ENCODE measurements at regions not wholly inside any gene's neighbourhood (a gene's known extent, or its start where the extent isn't known, plus 50 kb on each side); places are given as distances from the start of the nearest gene placed in this dataset.

DNA sequence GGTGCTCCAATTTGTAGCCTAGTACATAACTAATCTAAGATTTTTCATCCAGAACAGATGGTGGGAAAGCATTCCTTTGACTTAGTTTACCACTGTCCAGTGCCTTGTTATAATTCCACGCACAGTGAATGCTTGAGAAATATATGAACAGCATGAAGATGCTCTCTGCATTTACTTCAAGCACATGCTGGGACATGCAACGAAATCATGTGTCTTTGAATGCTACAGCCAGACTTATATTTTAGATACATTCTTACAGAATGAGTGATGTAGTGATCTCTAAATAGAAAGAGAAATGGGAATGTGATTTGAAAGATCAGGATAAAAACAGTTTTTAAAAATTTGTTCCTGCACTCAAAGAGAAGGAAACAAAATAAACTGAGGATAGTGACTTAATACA, 398.3 kb downstream of the FBXO15 start:
- H3K27me3 Mint-ChIP-seq (ENCODE audit: unreplicated experiment), result peaks cover 2% of the 10 kb centered on the region

DNA sequence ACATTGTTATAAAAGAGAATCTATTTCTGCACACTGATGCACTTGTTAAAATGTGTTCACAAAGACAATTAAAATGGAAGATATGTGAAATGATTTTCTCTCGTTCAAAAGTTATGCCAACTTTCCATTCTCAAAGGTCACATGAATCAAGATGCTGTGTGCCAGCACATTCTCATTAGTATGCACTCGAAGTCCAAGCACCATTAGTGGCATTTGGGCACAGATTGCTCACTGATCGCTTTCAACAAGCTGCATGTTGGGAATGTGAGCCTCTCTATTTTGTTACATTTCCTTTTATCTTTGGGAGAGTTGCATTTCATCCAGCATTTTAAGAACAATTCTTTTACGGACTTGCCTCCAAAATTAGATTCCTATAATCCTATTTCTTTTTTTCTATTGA, 398.9 kb downstream of the FBXO15 start:
- Mint-ChIP-seq H3K27ac (ENCODE audit: unreplicated experiment) (no peak overlapping the region), H3K27me3 (ENCODE audit: unreplicated experiment) (peaks cover 2% of the 10 kb centered on the region), H3K36me3 (ENCODE audit: unreplicated experiment) (no peaks in the 10 kb centered on the region), H3K9me3 (ENCODE audit: unreplicated experiment) (no peaks in the 10 kb centered on the region), H3K4me3 (ENCODE audit: unreplicated experiment) (no peak overlapping the region), H3K4me1 (ENCODE audit: low read depth, unreplicated experiment) (peaks cover 10% of the 10 kb centered on the region)
- no peak for DNase-seq
- TF ChIP-seq, protein P1, sequence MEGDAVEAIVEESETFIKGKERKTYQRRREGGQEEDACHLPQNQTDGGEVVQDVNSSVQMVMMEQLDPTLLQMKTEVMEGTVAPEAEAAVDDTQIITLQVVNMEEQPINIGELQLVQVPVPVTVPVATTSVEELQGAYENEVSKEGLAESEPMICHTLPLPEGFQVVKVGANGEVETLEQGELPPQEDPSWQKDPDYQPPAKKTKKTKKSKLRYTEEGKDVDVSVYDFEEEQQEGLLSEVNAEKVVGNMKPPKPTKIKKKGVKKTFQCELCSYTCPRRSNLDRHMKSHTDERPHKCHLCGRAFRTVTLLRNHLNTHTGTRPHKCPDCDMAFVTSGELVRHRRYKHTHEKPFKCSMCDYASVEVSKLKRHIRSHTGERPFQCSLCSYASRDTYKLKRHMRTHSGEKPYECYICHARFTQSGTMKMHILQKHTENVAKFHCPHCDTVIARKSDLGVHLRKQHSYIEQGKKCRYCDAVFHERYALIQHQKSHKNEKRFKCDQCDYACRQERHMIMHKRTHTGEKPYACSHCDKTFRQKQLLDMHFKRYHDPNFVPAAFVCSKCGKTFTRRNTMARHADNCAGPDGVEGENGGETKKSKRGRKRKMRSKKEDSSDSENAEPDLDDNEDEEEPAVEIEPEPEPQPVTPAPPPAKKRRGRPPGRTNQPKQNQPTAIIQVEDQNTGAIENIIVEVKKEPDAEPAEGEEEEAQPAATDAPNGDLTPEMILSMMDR (IDR thresholded peaks at IDR 0.05; ENCODE audit: partially characterized antibody, unreplicated experiment), result no peak

More for the DNA sequence above, 398.3 kb downstream of the FBXO15 start:
- Mint-ChIP-seq H3K9me3 (ENCODE audit: unreplicated experiment) (no peaks in the 10 kb centered on the region), H3K4me1 (ENCODE audit: low read depth, unreplicated experiment) (peaks cover 5% of the 10 kb centered on the region), H3K27ac (ENCODE audit: unreplicated experiment) (no peak overlapping the region), H3K4me3 (ENCODE audit: unreplicated experiment) (no peak overlapping the region), H3K36me3 (ENCODE audit: unreplicated experiment) (no peaks in the 10 kb centered on the region)
- DNase-seq, result no peak
- TF ChIP-seq, protein P1 (IDR thresholded peaks at IDR 0.05; ENCODE audit: partially characterized antibody, unreplicated experiment), result no peak

DNA sequence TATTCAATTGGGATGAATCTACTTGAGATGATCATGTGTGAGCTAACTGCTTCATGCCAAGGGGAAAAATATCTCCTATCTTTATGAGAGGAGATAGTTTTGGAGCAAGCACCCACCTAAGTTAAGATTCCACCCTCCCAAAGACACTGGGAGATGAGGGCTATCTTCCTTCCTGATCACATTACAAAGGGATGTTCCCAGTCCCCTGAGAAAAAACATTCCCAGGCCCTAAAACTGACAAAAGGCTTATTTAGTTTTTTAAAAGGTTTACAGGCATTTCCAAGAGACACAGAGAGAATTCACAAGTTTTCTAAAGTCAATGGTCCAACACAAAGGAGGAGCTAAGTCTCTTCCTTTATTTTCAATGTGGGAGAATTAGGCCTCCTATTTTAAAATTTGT, 401.5 kb downstream of the FBXO15 start:
- H3K36me3 Mint-ChIP-seq (ENCODE audit: unreplicated experiment), result no peaks in the 10 kb centered on the region
- no peak overlapping the region for H3K4me3 Mint-ChIP-seq (ENCODE audit: unreplicated experiment)
- H3K27ac Mint-ChIP-seq (ENCODE audit: unreplicated experiment), result no peak overlapping the region
- H3K9me3 Mint-ChIP-seq (ENCODE audit: unreplicated experiment), result peaks cover 2% of the 10 kb centered on the region
- H3K4me1 Mint-ChIP-seq (ENCODE audit: low read depth, unreplicated experiment), result peaks cover 19% of the 10 kb centered on the region
- TF ChIP-seq, protein P1 (IDR thresholded peaks at IDR 0.05; ENCODE audit: partially characterized antibody, unreplicated experiment), result no peak
- DNase-seq, result no peak
- peaks cover 2% of the 10 kb centered on the region for H3K27me3 Mint-ChIP-seq (ENCODE audit: unreplicated experiment)

DNA sequence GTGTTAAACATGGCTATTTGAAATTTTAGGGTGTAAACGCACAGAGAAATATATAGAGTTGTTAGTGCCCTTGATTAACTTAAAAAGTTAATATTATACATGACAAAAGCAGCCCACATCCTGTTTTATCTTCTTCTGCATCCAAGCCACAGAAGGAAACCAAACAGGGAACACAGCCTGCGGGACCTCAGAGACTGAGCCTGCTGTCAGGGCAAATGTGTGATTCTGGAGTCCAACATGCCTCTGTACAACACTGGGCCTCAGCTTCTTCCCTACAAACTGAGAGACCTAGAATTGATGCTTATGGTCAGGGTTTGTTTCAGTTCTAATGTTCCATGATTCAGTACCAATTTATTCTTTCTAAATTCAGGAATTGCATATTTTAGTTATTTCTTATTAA, 404.7 kb downstream of the FBXO15 start:
- H3K27ac Mint-ChIP-seq (ENCODE audit: unreplicated experiment), result no peak overlapping the region
- no peaks in the 10 kb centered on the region for H3K36me3 Mint-ChIP-seq (ENCODE audit: unreplicated experiment)
- peak; percentile 24 for DNase-seq
- H3K4me1 Mint-ChIP-seq (ENCODE audit: low read depth, unreplicated experiment), result peaks cover 19% of the 10 kb centered on the region
- H3K4me3 Mint-ChIP-seq (ENCODE audit: unreplicated experiment), result no peak overlapping the region
- H3K9me3 Mint-ChIP-seq (ENCODE audit: unreplicated experiment), result peaks cover 2% of the 10 kb centered on the region
- H3K27me3 Mint-ChIP-seq (ENCODE audit: unreplicated experiment), result no peaks in the 10 kb centered on the region
- TF ChIP-seq, protein P1 (IDR thresholded peaks at IDR 0.05; ENCODE audit: partially characterized antibody, unreplicated experiment), result no peak

DNA sequence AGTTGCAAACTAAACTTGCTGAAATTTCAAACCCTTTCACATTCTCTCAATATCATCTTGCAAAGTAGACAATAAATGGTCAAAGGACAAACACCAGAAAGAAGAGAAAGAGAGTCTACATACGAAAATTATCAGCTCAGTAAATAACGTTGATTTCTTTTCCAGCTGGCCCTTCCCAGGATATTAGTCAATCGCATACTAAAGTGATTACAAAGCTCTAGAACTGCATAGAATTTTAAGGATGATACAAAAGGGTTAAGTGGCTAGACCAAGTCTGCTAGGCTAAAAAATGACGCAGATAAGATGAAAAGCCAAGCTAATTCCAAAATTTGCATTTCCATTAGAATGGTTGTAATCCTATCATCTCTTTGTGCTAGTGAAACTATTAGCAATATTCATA, 405.7 kb downstream of the FBXO15 start:
- H3K27me3 Mint-ChIP-seq (ENCODE audit: unreplicated experiment), result no peaks in the 10 kb centered on the region
- H3K27ac Mint-ChIP-seq (ENCODE audit: unreplicated experiment), result no peak overlapping the region
- H3K4me3 Mint-ChIP-seq (ENCODE audit: unreplicated experiment), result no peak overlapping the region
- TF ChIP-seq, protein P1 (IDR thresholded peaks at IDR 0.05; ENCODE audit: partially characterized antibody, unreplicated experiment), result no peak
- no peaks in the 10 kb centered on the region for H3K36me3 Mint-ChIP-seq (ENCODE audit: unreplicated experiment)
- no peak for DNase-seq
- H3K9me3 Mint-ChIP-seq (ENCODE audit: unreplicated experiment), result peaks cover 2% of the 10 kb centered on the region
- H3K4me1 Mint-ChIP-seq (ENCODE audit: low read depth, unreplicated experiment), result peaks cover 19% of the 10 kb centered on the region

Data from glutamatergic neuron (in vitro differentiated cells).